DMS53 treated with DMSO at 0.1 percent for 48 hours (cell line): ENCODE measurements at regions not wholly inside any gene's neighbourhood (a gene's known extent, or its start where the extent isn't known, plus 50 kb on each side); places are given as distances from the start of the nearest gene placed in this dataset.

Experiments
- DNase-seq: peaks from one replicate; lab custom pipeline; 2025; ENCODE audit not compliant: unreplicated experiment; lab: John Stamatoyannopoulos, UW

GRCh38 chr5:4440536-4440935 lies 699.6 kb upstream of the ADAMTS16 start:
- DNase-seq: no peak

- no peak for DNase-seq
Measured at GRCh38 chr5:4442221-4442620, 697.9 kb upstream of the ADAMTS16 start.

- DNase-seq: no peak
Measured at GRCh38 chr5:4447657-4448056, 692.5 kb upstream of the ADAMTS16 start.

- DNase-seq: peak; percentile 87
Measured at GRCh38 chr5:4453655-4454054, 686.5 kb upstream of the ADAMTS16 start.

GRCh38 chr5:4479426-4479825 lies 660.7 kb upstream of the ADAMTS16 start:
- DNase-seq: no peak

- DNase-seq: no peak
Measured at GRCh38 chr5:4480528-4481349, 659.4 kb upstream of the ADAMTS16 start.

DNA sequence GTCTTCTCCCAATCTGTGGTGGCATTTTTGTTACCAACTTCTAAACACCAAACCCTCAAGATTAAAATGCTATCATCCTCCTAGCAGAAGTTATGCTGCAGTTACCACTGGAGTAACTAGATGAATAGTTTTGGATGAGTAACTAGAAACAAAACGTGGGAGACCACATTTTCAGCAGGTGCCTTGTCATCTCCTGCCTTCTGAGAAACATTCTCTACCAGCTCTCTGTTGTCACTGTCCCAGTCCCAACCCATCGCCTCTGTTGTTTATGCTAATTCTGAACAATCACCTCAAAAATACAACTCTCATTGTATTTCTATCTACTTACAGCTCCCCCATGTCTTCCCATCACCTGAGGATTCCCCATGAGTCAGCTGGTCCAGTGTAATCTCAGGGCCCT lies 652.5 kb upstream of the ADAMTS16 start:
- no peak for DNase-seq

- DNase-seq: no peak
Measured at GRCh38 chr5:4511996-4512656, 628.0 kb upstream of the ADAMTS16 start.

DNA sequence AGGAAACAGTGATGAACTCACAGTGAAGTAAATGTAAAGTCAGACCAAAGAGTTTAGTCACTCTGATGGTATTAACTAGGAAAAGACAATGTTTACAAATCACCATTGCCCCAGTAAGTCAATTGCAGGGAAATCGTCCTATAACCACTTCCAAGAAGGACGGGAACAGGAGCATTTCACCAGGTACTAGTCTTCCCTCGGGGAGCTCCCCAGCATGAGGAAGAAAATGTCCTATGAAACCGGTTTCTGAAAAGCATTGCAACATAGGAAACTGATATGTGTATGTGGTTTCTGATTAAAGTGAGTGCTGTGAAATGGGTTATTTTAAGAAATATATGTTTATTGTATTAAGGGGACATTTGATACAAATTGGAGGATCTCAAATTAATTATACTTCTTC lies 626.7 kb upstream of the ADAMTS16 start:
- no peak for DNase-seq

DNA sequence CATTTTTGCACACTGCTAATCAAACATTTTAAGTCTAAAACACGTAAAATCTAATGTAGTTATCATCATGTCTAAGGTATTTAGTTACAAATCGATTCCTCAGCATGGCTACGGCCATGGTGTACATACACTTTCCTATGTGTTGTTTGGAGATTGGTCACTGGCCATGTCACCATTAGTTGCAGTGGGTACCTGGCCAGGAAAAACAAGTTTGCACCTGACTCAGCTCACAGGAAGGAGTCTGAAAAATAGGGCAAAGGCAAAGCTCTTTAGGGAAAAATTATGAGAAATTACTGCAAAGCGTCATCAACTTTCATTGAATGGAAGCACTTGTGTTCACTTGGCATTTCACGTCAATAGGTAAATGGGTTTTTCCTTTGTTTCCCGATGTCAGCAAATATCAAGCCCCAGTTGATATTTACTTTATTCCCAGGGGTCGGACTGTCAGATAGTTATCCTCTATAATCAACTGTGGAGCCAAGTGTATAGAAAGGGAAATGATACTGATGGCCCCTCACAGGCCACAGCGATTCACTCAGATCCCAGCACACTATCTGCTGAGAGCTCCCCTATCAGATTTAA lies 626.0 kb upstream of the ADAMTS16 start:
- DNase-seq: no peak

DNA sequence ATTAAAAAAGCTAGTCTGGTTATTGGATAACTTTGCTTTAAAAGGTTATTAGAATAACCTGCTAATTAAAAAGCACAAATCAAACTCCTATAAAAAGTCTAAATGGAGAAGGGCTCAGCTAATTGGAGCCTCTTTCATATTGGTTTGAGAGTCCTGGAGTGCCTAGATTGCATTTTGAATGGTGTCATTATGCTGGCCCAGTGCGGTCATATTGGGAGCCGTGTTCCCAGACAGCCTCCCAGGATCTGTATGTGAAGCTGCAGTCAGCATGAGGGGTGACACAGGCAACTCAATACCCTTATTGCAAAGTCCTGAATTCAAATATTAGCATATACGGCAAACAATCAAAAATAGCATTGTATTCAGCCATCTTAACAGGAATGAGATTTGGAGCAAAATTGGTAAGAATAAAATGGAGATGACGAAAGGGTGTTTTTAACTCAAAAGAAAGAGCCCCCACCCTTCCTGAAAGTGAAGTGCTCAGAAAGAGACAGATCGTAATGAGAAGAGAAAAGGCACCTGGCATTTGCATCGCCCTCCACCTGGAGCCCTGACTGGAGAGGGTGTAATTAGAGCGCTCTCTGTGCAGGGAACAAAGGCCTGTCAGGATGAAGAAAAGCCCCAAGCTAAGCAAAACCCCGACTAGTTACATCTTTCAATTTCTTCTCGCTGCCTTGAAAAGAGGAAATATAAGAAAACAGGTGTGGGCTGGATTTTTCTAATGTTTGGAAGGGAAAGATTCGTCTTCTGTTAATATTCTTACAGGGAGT lies 621.0 kb upstream of the ADAMTS16 start:
- no peak for DNase-seq

DNA sequence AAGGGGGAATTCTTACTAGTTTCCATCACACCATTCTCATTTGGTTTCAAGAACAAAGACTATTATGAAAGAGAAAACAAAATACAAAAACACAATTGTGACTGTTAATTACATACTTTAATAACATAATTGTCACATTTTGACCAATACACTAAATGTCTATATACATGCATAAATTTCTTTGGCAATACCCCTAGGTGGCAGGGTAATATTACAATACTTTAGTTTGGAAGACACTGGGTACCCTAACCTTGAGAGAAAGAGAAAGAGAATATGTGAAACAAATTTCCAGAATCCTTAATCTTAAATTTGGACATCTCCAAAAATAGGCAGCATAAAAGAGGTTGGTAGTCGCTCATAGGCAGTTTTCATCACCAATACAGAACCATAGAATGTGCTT lies 619.6 kb upstream of the ADAMTS16 start:
- DNase-seq: peak; percentile 6

DNA sequence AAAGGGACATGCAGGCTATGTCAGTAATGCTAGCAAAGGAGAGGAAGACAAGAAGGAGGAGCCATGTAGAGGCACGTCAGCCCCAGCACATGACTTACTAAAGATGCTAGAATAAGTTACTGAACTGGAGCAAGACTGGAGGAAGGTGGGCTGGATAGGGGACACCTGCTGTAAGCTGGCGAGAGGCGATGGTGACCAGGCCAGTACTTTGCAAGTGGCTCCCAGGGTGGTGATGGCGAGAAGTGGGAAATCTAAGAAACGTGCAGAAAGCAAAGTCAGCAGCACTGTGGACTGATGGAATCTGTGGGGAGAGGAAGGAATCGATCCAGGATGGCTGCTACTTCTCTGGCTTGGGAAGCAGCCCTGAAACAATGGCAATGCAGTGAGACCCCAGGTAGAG lies 617.1 kb upstream of the ADAMTS16 start:
- DNase-seq: no peak

- no peak for DNase-seq
Measured at GRCh38 chr5:4531756-4532704, 608.1 kb upstream of the ADAMTS16 start.

GRCh38 chr5:4532705-4533080 lies 607.4 kb upstream of the ADAMTS16 start:
- DNase-seq: no peak

GRCh38 chr5:4533457-4534105 lies 606.5 kb upstream of the ADAMTS16 start:
- no peak for DNase-seq

DNA sequence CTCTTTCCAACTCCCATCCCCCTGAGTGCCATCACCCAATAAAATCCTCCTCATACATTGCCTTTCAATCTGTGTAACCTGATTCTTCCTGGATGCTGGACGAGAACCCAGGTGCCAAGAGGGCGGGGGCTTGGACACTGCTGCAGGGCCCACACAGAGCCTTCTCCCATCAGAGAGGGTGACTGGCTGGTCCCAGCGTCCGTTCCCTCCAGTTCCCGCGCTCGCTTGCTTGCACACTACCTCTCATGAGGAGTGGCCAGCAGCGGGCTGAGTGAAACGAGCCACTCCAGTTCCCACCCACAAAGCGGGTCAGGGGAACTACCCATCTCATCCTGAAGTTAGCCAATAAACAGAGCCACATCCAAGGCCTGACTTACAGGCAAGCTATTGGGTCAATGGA lies 602.6 kb upstream of the ADAMTS16 start:
- DNase-seq: no peak

GRCh38 chr5:4540375-4541173 lies 599.6 kb upstream of the ADAMTS16 start:
- no peak for DNase-seq

- no peak for DNase-seq
Measured at GRCh38 chr5:4541334-4541733, 598.8 kb upstream of the ADAMTS16 start.
